Activated CD8-positive, alpha-beta T cell treated with anti-CD3 and anti-CD28 coated beads for 36 hours (primary cell): ENCODE measurements at regions not wholly inside any gene's neighbourhood (a gene's known extent, or its start where the extent isn't known, plus 50 kb on each side); places are given as distances from the start of the nearest gene placed in this dataset.
"Not testable (repeated sequence)": the region's sequence is repeated elsewhere in the genome, so short reads cannot be mapped to it uniquely, and the experiment has no call there.

Experiments used
- ATAC-seq: fragments of 200-7000 bp; cut with Tn5 transposase; one replicate; pipeline ENCODE4 v1.10.0; 2021; ENCODE audit warnings: mild to moderate bottlenecking, moderate library complexity
- CTCF ChIA-PET: fragments of 350-600 bp; sonication (Branson Sonifier 250); formaldehyde crosslinking; loops from one replicate; lab custom pipeline; 2021; ENCODE audit warnings: antibody characterized with exemption; lab: Charles Lee
- POLR2A ChIA-PET: fragments of 350-600 bp; sonication (Branson Sonifier 250); formaldehyde crosslinking; loops from one replicate; lab custom pipeline; 2021; ENCODE audit warnings: antibody characterized with exemption; lab: Charles Lee
- DNase-seq: peaks from one replicate; pipeline ENCODE4 v3.0.0-alpha.2; 2020
- H3K27ac Mint-ChIP-seq: one replicate; pipeline ENCODE4 v1.8.0; 2021; ENCODE audit warnings: mild to moderate bottlenecking, mixed read lengths
- H3K27me3 Mint-ChIP-seq: one replicate; pipeline ENCODE4 v1.8.0; 2021; ENCODE audit warnings: mixed read lengths
- H3K36me3 Mint-ChIP-seq: one replicate; pipeline ENCODE4 v1.8.0; 2021; ENCODE audit warnings: low read depth, mixed read lengths
- H3K4me1 Mint-ChIP-seq: one replicate; pipeline ENCODE4 v1.8.0; 2021; ENCODE audit warnings: low read depth, mixed read lengths
- H3K4me3 Mint-ChIP-seq: one replicate; pipeline ENCODE4 v1.8.0; 2021; ENCODE audit warnings: mild to moderate bottlenecking, moderate library complexity, mixed read lengths
- H3K9me3 Mint-ChIP-seq: one replicate; pipeline ENCODE4 v1.8.0; 2021; ENCODE audit warnings: mixed read lengths
- CTCF ChIP-seq: fragments of 200-600 bp; IDR thresholded peaks from one replicate; pipeline ENCODE4 v1.8.0; 2022; ENCODE audit warnings: antibody characterized with exemption, mild to moderate bottlenecking
- intact Hi-C: fragments of 100-400 bp; cut with micrococcal nuclease; formaldehyde crosslinking; loops from one replicate; pipeline ENCODE4 v1.10.0; 2022

- CTCF ChIA-PET = interaction anchor here (1.1 kb wide), 1 partner anchor 23 kb away, joined by 3 read pairs; no protein-coding TSS in a partner anchor
Observed at GRCh38 chr12:25361511-25361910, 110.8 kb upstream of the KRAS start.

GRCh38 chr12:25357595-25357994 is 106.9 kb upstream of the KRAS start:
- Mint-ChIP-seq H3K27me3 (no peaks in the 10 kb centered on the region), H3K27ac (no peak overlapping the region), H3K4me3 (no peak overlapping the region), H3K36me3 (no peaks in the 10 kb centered on the region), H3K4me1 (no peaks in the 10 kb centered on the region), H3K9me3 (no peaks in the 10 kb centered on the region)
- no peak for ATAC-seq
- CTCF ChIA-PET = interaction anchor here (0.9 to 1.3 kb wide), 2 partner anchors 16 to 117 kb away, joined by 3 read pairs; no protein-coding TSS in a partner anchor
- intact Hi-C loops = no loop called here
- no peak for TF ChIP-seq CTCF
- no peak for DNase-seq
- POLR2A ChIA-PET = no interaction called here

More at GRCh38 chr12:25361511-25361910, 110.8 kb upstream of the KRAS start:
- H3K27ac Mint-ChIP-seq = no peak overlapping the region
- ATAC-seq = no peak
- no peaks in the 10 kb centered on the region for H3K9me3 Mint-ChIP-seq
- H3K27me3 Mint-ChIP-seq = peaks cover 1% of the 10 kb centered on the region
- no peak for DNase-seq
- intact Hi-C loops = no loop called here
- H3K4me3 Mint-ChIP-seq = no peak overlapping the region
- no peaks in the 10 kb centered on the region for H3K36me3 Mint-ChIP-seq
- TF ChIP-seq CTCF = no peak
- POLR2A ChIA-PET = no interaction called here
- peaks cover 23% of the 10 kb centered on the region for H3K4me1 Mint-ChIP-seq

GRCh38 chr12:25352942-25353341 is 102.2 kb upstream of the KRAS start:
- H3K36me3 Mint-ChIP-seq, H3K27ac Mint-ChIP-seq, POLR2A ChIA-PET, H3K4me1 Mint-ChIP-seq, intact Hi-C loops, H3K27me3 Mint-ChIP-seq, ATAC-seq, H3K4me3 Mint-ChIP-seq, H3K9me3 Mint-ChIP-seq, DNase-seq: not testable (repeated sequence)
- CTCF ChIA-PET = interaction anchor here (1.7 kb wide), 1 partner anchor 12 kb away, joined by 4 read pairs; no protein-coding TSS in a partner anchor

GRCh38 chr12:25352083-25352918 is 101.6 kb upstream of the KRAS start:
- H3K27ac Mint-ChIP-seq = no peak overlapping the region
- DNase-seq (no peak), ATAC-seq (no peak)
- TF ChIP-seq CTCF = no peak
- POLR2A ChIA-PET = interaction anchor here (0.6 kb wide), 1 partner anchor 949 kb away, joined by 3 read pairs; no protein-coding TSS in a partner anchor
- H3K27me3 Mint-ChIP-seq = no peaks in the 10 kb centered on the region
- no peak overlapping the region for H3K4me3 Mint-ChIP-seq
- peaks cover 10% of the 10 kb centered on the region for H3K4me1 Mint-ChIP-seq
- H3K36me3 Mint-ChIP-seq = no peaks in the 10 kb centered on the region
- CTCF ChIA-PET = interaction anchor here (1.7 to 2.5 kb wide), 2 partner anchors 13 to 111 kb away, joined by 4 to 6 read pairs; no protein-coding TSS in a partner anchor
- H3K9me3 Mint-ChIP-seq = no peaks in the 10 kb centered on the region
- intact Hi-C loops = no loop called here

- Mint-ChIP-seq H3K27me3 (no peaks in the 10 kb centered on the region), H3K4me1 (peaks cover 10% of the 10 kb centered on the region), H3K9me3 (no peaks in the 10 kb centered on the region), H3K36me3 (no peaks in the 10 kb centered on the region), H3K27ac (no peak overlapping the region), H3K4me3 (no peak overlapping the region)
- TF ChIP-seq CTCF = no peak
- ATAC-seq = no peak
- ChIA-PET CTCF (interaction anchor here (1.5 kb wide), 1 partner anchor 98 kb away, joined by 3 read pairs; the partner anchor contains the start of gene KRAS), POLR2A (interaction anchor here (0.9 kb wide), 1 partner anchor 107 kb away, joined by 3 read pairs; no protein-coding TSS in a partner anchor)
- DNase-seq = no peak
- intact Hi-C loops = no loop called here
Observed at GRCh38 chr12:25348593-25348895, 97.8 kb upstream of the KRAS start.
